IMR-90 (cell line): ENCODE measurements at regions not wholly inside any gene's neighbourhood (a gene's known extent, or its start where the extent isn't known, plus 50 kb on each side); places are given as distances from the start of the nearest gene placed in this dataset.

Source experiments
- CEBPB ChIP-seq: IDR thresholded peaks from 2 replicates; pipeline ENCODE4 v1.6.1; 2012; ENCODE audit warnings: low read depth, low read length, improper control_type of control experiment
- FOS ChIP-seq: fragments of 150-350 bp; IDR thresholded peaks from 2 replicates; pipeline ENCODE4 v1.6.1; 2016; ENCODE audit warnings: low read depth, low read length
- MAFK ChIP-seq: IDR thresholded peaks from 2 replicates; pipeline ENCODE4 v1.6.1; 2012; ENCODE audit warnings: low read depth, low read length, improper control_type of control experiment
- MXI1 ChIP-seq: IDR thresholded peaks from 2 replicates; pipeline ENCODE4 v1.6.1; 2012; ENCODE audit warnings: low read depth, mild to moderate bottlenecking, low read length, moderate library complexity, borderline replicate concordance
- POLR2A ChIP-seq: IDR thresholded peaks from 2 replicates; pipeline ENCODE4 v1.6.1; 2012; ENCODE audit warnings: mild to moderate bottlenecking, low read depth, low read length
- RAD21 ChIP-seq: IDR thresholded peaks from 2 replicates; pipeline ENCODE4 v1.6.1; 2012; ENCODE audit warnings: low read length, improper control_type of control experiment
- RFX5 ChIP-seq: IDR thresholded peaks from 2 replicates; pipeline ENCODE4 v1.8.0; 2012; ENCODE audit warnings: low read depth, mild to moderate bottlenecking, low read length, moderate library complexity
- TF ChIP-seq, protein P1 (sequence below): conservative IDR thresholded peaks from 2 replicates; pipeline ENCODE4 v1.5.1; 2012; ENCODE audit warnings: mild to moderate bottlenecking, low read depth, low read length, improper control_type of control experiment
- TF ChIP-seq, protein P2 (sequence below): fragments of 150-350 bp; IDR thresholded peaks from 2 replicates; pipeline ENCODE4 v1.6.1; 2016; ENCODE audit warnings: low read depth, mild to moderate bottlenecking, low read length, moderate library complexity, borderline replicate concordance

DNA sequence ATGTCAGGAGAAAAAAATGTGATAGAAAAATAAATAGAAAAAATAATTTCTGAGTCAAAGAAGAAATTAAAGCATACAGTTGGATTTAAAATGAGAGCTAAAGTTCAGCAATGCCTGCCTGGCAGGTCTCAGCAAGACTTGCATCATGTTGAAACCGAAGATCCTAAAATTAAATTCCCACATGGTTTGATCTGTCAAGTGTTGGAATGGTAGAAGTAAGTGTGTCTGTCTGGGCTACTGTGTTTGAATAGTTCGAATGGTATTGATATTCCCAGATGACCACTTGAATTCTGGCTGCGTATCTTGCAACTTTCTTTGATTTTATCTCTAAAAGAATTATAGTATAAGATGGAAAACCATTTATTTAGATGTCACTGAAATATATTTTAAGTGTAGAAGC lies 1349.6 kb downstream of the EPHA7 start:
- TF ChIP-seq CEBPB, result no peak
- TF ChIP-seq, protein P1, sequence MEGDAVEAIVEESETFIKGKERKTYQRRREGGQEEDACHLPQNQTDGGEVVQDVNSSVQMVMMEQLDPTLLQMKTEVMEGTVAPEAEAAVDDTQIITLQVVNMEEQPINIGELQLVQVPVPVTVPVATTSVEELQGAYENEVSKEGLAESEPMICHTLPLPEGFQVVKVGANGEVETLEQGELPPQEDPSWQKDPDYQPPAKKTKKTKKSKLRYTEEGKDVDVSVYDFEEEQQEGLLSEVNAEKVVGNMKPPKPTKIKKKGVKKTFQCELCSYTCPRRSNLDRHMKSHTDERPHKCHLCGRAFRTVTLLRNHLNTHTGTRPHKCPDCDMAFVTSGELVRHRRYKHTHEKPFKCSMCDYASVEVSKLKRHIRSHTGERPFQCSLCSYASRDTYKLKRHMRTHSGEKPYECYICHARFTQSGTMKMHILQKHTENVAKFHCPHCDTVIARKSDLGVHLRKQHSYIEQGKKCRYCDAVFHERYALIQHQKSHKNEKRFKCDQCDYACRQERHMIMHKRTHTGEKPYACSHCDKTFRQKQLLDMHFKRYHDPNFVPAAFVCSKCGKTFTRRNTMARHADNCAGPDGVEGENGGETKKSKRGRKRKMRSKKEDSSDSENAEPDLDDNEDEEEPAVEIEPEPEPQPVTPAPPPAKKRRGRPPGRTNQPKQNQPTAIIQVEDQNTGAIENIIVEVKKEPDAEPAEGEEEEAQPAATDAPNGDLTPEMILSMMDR, result no peak
- no peak for TF ChIP-seq MXI1
- TF ChIP-seq POLR2A, result no peak
- no peak for TF ChIP-seq RFX5
- no peak for TF ChIP-seq RAD21
- no peak for TF ChIP-seq MAFK
- no peak for TF ChIP-seq FOS
- TF ChIP-seq, protein P2, sequence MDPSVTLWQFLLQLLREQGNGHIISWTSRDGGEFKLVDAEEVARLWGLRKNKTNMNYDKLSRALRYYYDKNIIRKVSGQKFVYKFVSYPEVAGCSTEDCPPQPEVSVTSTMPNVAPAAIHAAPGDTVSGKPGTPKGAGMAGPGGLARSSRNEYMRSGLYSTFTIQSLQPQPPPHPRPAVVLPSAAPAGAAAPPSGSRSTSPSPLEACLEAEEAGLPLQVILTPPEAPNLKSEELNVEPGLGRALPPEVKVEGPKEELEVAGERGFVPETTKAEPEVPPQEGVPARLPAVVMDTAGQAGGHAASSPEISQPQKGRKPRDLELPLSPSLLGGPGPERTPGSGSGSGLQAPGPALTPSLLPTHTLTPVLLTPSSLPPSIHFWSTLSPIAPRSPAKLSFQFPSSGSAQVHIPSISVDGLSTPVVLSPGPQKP, result no peak
